ENCODE measurements at regions not wholly inside any gene's neighbourhood (a gene's known extent, or its start where the extent isn't known, plus 50 kb on each side); places are given as distances from the start of the nearest gene placed in this dataset.

DNA sequence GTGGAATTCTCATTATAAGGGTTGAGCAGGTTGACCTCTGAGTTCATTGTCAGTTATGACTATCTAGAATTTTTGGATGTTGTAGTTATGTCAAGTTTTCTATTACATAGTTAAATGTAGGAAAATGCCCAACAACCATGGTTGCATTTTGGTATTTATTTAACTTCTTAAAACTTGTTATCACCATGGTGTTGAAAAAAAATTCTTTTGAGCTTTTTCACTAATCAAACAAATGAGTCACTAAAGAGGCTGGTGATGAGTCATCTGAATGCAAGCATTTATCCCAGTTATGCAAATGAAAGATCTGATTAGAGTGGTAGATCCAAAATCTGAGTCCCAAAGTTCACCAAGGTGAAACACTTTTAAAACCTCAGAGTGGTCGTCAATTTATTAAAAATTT lies 624.7 kb upstream of the IGFBP3 start:
- Histone ChIP-seq H3K79me2 (ENCODE audit: insufficient read depth, low read depth) (no peaks in the 10 kb centered on the region), H3K4me1 (ENCODE audit: low read depth, poor library complexity, severe bottlenecking) (peaks cover 19% of the 10 kb centered on the region), H3K27ac (no peak overlapping the region), H3K4me2 (no peak overlapping the region), H3K4me3 (IDR thresholded peaks at IDR 0.05; ENCODE audit: insufficient read depth, low read depth, low read length) (no peak overlapping the region), H3K27me3 (ENCODE audit: insufficient read depth, low read depth) (no peaks in the 10 kb centered on the region), H3K9ac (no peak overlapping the region), H4K20me1 (ENCODE audit: insufficient read depth) (no peaks in the 10 kb centered on the region), H2AFZ (ENCODE audit: low read depth) (no peak overlapping the region), H3K36me3 (ENCODE audit: insufficient read depth) (no peaks in the 10 kb centered on the region)
- TF ChIP-seq, protein P1, sequence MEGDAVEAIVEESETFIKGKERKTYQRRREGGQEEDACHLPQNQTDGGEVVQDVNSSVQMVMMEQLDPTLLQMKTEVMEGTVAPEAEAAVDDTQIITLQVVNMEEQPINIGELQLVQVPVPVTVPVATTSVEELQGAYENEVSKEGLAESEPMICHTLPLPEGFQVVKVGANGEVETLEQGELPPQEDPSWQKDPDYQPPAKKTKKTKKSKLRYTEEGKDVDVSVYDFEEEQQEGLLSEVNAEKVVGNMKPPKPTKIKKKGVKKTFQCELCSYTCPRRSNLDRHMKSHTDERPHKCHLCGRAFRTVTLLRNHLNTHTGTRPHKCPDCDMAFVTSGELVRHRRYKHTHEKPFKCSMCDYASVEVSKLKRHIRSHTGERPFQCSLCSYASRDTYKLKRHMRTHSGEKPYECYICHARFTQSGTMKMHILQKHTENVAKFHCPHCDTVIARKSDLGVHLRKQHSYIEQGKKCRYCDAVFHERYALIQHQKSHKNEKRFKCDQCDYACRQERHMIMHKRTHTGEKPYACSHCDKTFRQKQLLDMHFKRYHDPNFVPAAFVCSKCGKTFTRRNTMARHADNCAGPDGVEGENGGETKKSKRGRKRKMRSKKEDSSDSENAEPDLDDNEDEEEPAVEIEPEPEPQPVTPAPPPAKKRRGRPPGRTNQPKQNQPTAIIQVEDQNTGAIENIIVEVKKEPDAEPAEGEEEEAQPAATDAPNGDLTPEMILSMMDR (conservative IDR thresholded peaks at IDR 0.05; ENCODE audit: low read depth, low read length), result no peak

DNA sequence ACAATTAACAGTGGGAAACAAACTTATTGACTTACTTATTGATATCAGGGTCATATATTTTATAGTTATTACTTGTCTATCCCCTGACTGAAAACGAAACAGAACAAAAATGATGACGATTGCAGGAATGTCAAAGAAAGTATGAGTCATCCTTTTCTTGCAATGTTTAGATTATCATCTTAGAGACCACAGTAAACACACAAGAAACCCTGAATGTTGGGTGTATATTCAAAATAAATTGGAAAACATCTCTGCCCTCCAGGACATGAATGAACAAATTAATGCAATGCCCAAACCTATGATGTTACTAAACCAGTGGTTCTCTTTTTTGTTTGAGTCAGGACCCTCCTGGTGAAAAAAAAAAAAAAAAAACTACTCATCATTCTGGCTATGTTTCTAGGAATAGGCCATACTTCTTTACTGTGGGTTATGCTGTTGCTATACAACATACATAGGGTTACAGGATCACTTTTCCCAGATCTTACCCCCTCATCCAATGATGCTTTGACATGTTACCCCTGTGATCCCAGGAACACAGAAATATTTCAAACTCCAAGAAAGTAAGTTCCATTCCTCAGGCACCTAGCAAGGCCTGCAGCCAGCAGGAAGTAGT lies 623.4 kb upstream of the IGFBP3 start:
- peak overlapping the region; percentile 26; the same call in 1 of the 2 replicates for H3K4me2 ChIP-seq
- H3K27me3 ChIP-seq (ENCODE audit: insufficient read depth, low read depth), result no peaks in the 10 kb centered on the region
- no peak overlapping the region for H3K4me3 ChIP-seq (IDR thresholded peaks at IDR 0.05; ENCODE audit: insufficient read depth, low read depth, low read length)
- TF ChIP-seq, protein P1 (conservative IDR thresholded peaks at IDR 0.05; ENCODE audit: low read depth, low read length), result no peak
- H2AFZ ChIP-seq (ENCODE audit: low read depth), result no peak overlapping the region
- H4K20me1 ChIP-seq (ENCODE audit: insufficient read depth), result no peaks in the 10 kb centered on the region
- no peak overlapping the region for H3K9ac ChIP-seq
- H3K27ac ChIP-seq, result peak overlapping the region; percentile 59
- H3K79me2 ChIP-seq (ENCODE audit: insufficient read depth, low read depth), result no peaks in the 10 kb centered on the region
- peaks cover 19% of the 10 kb centered on the region for H3K4me1 ChIP-seq (ENCODE audit: low read depth, poor library complexity, severe bottlenecking)
- no peaks in the 10 kb centered on the region for H3K36me3 ChIP-seq (ENCODE audit: insufficient read depth)

DNA sequence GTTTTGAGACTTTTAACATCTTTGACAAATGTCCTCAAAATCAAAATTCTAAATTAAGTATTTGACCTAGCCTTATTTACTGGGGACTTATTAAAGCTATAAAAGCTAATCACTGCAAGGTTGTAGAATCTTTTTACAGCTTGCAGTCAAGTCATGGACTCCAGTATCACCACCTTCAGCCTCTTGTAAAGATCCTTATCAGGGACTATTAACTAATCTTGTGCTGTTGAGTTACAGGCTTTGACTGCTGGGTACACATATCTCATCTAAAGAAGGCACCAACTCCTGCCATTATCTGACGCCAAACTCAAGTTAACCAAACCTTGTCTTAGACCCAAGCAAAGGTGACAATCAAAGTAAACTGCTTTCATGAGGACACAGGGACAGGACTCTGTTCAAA lies 621.0 kb upstream of the IGFBP3 start:
- TF ChIP-seq, protein P1 (conservative IDR thresholded peaks at IDR 0.05; ENCODE audit: low read depth, low read length), result no peak
- Histone ChIP-seq H3K36me3 (ENCODE audit: insufficient read depth) (no peaks in the 10 kb centered on the region), H3K4me1 (ENCODE audit: low read depth, poor library complexity, severe bottlenecking) (peaks cover 19% of the 10 kb centered on the region), H3K9ac (no peak overlapping the region), H3K79me2 (ENCODE audit: insufficient read depth, low read depth) (no peaks in the 10 kb centered on the region), H3K27me3 (ENCODE audit: insufficient read depth, low read depth) (no peaks in the 10 kb centered on the region), H3K4me3 (IDR thresholded peaks at IDR 0.05; ENCODE audit: insufficient read depth, low read depth, low read length) (no peak overlapping the region), H3K4me2 (no peak overlapping the region), H4K20me1 (ENCODE audit: insufficient read depth) (no peaks in the 10 kb centered on the region), H3K27ac (no peak overlapping the region), H2AFZ (ENCODE audit: low read depth) (no peak overlapping the region)

DNA sequence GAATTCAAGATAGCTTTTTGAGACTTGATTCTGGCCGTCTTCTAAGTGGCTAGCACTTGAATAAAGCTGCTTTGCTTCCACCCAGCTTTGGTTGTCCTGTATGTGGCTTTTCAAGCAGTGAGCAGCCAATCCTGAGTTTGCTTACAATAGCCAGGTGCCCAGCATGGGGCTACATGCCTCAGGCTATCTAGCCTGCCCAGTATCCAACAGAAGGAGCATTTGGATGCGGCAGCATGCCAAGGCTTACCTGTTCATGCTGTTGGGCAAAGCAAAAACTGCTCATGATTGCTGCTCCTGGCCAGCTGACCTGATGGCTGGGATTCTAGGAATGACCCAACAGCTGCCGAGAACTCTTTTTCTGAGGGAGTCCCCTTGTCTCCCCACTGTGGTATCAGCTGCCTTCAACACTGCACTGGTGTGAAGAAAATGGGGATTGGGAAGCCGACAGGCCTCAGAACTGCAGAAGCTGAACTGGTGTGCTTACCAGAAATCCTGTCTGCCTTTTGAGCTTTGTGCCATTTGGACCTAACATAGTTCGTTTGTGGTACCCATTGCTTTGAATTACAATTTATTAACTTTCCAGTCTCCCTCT lies 618.9 kb upstream of the IGFBP3 start:
- H3K9ac ChIP-seq, result no peak overlapping the region
- H3K4me1 ChIP-seq (ENCODE audit: low read depth, poor library complexity, severe bottlenecking), result peaks cover 14% of the 10 kb centered on the region
- no peak overlapping the region for H2AFZ ChIP-seq (ENCODE audit: low read depth)
- no peak overlapping the region for H3K4me3 ChIP-seq (IDR thresholded peaks at IDR 0.05; ENCODE audit: insufficient read depth, low read depth, low read length)
- H3K4me2 ChIP-seq, result no peak overlapping the region
- no peaks in the 10 kb centered on the region for H3K36me3 ChIP-seq (ENCODE audit: insufficient read depth)
- no peaks in the 10 kb centered on the region for H3K27me3 ChIP-seq (ENCODE audit: insufficient read depth, low read depth)
- TF ChIP-seq, protein P1 (conservative IDR thresholded peaks at IDR 0.05; ENCODE audit: low read depth, low read length), result no peak
- no peaks in the 10 kb centered on the region for H3K79me2 ChIP-seq (ENCODE audit: insufficient read depth, low read depth)
- no peak overlapping the region for H3K27ac ChIP-seq
- no peaks in the 10 kb centered on the region for H4K20me1 ChIP-seq (ENCODE audit: insufficient read depth)
